Mucosa of gallbladder (tissue), 1 donor: ENCODE measurements at regions not wholly inside any gene's neighbourhood (a gene's known extent, or its start where the extent isn't known, plus 50 kb on each side); places are given as distances from the start of the nearest gene placed in this dataset.

Source experiments
- DNase-seq: peaks from one replicate; pipeline ENCODE4 v3.0.0-alpha.2; 2020; ENCODE audit warnings: low spot score
- donor health status: DM: no; HTN: no; CAD: no.

DNA sequence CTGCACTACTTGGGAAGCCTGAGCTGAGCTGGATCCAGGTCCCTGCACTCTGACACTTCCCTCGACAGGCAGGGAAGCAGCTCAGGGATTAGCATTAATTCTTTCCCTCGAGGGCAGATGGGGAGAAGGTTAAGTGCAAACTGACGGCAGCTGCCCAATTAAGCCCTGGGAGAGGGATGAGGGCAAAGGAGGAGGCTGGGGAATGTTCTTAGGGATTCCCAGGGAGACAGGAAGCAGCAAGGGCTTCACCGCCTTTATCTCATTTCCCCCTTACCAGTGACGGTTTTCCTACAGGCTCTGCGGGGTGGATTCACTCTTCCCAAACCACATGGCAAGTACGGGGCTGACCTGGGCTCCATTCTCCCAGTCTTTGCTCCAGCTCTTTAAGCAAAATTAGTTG, 519.0 kb upstream of the PROK2 start:
- DNase-seq = no peak

- no peak for DNase-seq
These were observed 516.8 kb upstream of the PROK2 start for GRCh38 chr3:72301779-72302178.

DNA sequence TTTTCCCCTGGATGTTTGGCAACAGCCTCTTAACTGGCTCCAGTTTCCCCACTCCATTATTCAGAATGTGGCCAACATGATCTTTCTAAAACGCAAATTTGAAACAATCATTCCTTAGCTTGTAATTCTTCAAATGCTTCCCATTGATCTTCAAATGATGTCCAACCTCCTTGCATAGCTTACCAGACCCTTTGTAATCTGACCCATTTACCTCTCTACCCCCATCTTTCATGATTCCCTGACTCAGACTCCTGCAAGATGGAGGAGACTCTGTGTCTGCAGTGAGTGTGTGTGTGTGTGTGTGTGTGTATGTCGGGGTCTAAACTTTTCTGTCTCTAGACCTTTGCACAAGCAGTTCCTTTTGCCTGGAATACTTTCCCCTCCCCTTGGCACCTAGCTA, 515.7 kb upstream of the PROK2 start:
- DNase-seq = no peak

- no peak for DNase-seq
These were observed 514.9 kb upstream of the PROK2 start for GRCh38 chr3:72299823-72300222.

GRCh38 chr3:72299321-72299802, 514.4 kb upstream of the PROK2 start:
- no peak for DNase-seq

DNA sequence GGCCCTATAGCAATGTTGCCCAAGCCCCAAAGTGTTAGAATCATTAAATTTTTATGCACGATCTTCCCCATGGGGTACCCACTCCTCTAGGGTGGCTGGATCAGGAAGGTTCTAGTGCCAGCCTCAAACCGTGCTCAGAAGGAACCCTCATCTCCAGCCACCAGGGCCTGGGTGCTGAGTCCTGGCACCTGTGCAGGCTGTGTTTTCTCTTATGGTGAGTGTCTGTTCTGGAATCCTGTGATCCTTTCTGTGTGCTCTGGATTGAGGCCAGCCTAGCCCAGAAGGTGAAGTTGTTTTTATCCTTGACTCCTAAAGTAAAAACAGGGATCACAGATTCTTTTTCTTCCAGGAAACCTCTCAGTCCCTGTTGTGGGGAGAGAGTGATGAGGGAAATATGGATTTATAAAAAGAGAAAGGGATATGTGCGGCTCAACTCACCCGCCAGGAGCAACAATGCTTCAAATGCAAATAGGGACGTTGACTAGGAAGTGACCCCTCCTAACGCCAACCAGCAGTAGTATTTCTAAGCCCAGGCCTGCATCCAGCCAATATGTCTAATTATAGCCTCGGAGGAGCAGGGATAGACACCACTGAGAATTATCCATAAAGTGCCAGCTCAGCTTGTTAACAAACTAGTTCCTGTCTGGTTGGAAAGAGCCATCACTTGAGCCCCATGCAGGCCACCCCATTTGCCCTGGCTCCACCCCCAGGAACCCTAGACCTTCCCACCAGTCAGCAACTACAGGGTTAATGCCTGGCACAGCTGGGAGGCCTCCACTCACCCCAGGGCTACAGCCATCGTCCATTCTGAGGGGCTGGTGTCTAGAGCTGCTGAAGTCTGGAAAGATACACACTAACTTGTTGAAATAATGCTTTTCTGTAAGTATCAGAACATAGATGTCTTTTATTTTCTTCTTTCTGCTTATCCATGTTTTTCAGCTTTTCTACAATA, 513.5 kb upstream of the PROK2 start:
- DNase-seq = no peak

GRCh38 chr3:72297481-72297880, 512.5 kb upstream of the PROK2 start:
- no peak for DNase-seq

- no peak for DNase-seq
These were observed 511.6 kb upstream of the PROK2 start for GRCh38 chr3:72296477-72297111.

DNA sequence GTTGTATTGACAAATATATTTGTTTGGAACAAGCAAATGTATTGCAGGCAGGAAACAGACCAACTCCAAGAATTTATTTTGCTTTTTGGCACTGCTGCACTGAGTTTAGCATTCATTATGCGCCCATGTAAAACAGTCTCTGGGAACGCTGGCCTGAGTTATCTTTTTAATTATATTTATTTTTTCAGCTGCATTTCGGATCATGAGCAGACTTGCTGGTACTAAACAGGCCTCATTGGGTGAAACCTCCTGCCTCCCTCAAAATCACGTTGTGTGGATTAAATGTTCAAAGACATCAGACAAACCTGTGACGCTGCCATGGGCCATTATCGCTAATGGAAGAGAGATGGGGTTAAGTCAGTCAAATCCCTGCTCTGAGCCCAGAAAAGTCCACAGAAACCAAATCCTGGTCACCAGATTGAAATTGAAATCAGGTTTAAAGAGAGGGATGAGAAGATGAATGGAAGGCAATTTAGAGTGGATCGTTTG, 511.1 kb upstream of the PROK2 start:
- no peak for DNase-seq

DNA sequence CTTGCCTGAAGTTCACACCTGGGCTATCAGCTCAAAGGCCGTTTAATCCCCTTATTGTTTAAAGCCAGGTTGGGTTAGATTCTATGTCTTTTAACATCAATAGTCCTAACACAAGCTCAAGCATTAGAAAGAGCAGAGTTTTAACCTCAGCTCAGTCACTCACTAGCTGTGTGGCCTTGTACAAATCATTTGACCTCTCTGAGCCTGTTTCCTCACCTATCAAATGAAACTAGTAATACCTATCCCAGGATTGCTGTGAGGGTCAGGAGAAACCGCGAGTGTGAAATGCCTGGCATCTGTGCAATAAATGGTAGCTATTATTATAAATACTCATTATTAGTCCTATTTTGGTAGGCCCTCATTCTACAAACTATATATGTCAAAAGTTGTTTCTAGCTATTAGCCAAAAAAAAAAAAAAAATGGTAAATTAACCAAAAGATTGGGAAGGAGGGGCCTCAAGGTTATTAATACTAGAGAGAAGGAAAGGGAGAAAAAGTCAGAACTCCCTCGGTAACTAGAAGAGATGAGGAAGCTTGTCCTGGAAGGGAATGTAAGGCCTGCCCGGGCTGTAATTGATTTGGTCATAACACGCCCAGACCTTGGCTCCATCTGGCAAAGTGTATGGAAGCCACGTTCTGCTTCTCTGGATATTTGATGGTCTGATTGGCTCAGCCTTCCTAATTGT, 510.5 kb upstream of the PROK2 start:
- DNase-seq = no peak

- DNase-seq = no peak
These were observed 506.1 kb upstream of the PROK2 start for GRCh38 chr3:72290859-72291638.

DNA sequence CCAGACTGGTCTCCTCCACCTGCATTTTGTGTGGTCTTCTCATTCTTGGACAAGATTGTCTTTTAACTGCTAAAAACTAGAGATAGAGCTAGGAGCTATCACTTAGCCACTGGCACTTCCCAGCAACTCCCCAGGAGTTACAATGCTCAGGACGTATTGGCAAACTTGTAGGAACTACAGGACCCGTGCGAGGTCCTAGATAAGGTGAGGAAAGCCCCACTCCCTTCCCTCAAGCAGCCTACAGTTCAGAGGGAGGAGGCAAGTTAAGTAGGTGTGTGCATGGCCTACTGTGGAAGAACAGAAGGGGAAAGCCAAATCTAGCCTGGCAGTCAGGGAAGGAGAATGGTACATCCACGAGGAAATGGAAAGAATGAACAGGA, 504.7 kb upstream of the PROK2 start:
- no peak for DNase-seq

GRCh38 chr3:72288955-72289691, 504.2 kb upstream of the PROK2 start:
- DNase-seq = peak; percentile 45

DNA sequence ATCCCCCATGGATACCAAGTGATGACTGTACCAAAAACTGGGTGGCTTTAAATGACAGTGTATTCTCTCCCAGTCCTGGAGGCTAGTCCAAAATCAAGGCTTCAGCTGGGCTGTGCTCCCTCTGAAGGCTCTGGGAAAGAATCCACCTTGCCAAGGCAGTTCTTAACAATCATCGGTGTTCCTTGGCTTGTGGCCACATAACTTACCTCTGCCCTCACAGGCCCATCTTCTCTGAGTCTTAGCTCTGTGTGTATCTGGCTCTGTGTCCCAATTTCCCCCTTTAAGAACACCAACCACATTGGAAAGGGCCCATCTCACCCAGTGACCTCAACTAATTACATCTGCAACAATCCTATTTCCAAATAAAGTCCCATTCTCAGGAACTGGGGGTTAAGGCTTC, 503.0 kb upstream of the PROK2 start:
- no peak for DNase-seq

GRCh38 chr3:72285502-72285901, 500.6 kb upstream of the PROK2 start:
- DNase-seq = no peak

DNA sequence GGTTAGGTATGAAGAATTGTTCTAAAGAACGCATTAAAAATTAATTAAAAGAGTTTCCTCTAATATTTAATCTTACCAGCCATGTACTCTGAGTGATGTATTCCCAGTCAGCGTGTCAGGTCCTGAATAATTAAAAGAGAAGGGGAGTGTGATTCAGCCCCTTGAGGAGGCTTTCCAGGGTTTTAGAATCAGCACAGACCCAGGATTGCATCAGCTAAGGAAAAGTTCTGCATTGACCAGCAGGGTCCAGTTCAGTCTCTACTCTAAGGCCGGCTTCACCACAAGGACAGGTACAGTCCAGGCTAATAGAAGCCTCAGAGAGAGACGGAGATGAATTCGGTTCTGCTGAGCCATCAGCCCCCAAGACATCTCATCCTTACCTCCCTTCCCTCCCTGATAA, 499.5 kb upstream of the PROK2 start:
- DNase-seq = no peak

- DNase-seq = no peak
These were observed 498.0 kb upstream of the PROK2 start for GRCh38 chr3:72282918-72283317.

DNA sequence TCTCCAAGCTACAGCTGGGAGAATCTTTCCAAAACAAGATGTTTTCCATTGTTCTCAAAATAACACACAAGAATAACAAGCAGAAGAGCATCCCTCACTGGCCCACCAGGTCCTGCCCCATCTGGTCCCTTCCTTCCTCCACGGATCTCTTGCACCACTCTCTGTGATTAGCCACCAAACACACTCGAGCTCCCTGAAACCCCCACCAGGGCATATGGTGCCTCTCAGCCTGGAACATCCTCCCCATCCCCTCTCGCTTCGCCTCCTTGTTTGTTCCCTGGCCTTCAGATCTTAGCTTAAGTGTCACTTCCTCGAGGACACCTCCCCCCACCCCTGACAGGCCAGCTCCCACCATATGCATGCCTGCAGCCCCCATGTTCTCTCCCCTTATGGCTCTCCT, 496.6 kb upstream of the PROK2 start:
- DNase-seq = no peak

DNA sequence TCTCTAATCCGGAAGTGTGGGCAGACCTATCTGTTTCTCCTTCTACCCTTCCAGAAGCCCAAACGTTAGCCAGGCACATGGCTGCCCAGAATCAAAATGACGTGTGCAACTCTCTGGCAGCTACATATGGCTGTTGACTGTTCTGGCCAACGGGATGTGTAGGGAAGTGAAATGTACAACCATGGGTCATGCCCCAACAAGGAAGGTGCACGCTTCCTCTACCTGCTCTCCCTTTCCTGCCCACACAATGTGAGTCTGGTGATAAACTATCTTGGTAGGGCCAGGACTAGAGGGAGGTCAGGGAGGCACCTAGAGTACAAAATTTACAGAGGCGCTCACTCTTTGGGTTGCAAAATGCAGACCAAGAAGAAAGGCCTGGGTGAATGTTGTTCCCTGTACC, 495.9 kb upstream of the PROK2 start:
- no peak for DNase-seq

GRCh38 chr3:72279631-72280041, 494.7 kb upstream of the PROK2 start:
- no peak for DNase-seq

- DNase-seq = no peak
These were observed 494.2 kb upstream of the PROK2 start for GRCh38 chr3:72279068-72279604.
